ENCODE measurements at regions not wholly inside any gene's neighbourhood (a gene's known extent, or its start where the extent isn't known, plus 50 kb on each side); places are given as distances from the start of the nearest gene placed in this dataset.
"Not testable (repeated sequence)": the region's sequence is repeated elsewhere in the genome, so short reads cannot be mapped to it uniquely, and the experiment has no call there.

DNA sequence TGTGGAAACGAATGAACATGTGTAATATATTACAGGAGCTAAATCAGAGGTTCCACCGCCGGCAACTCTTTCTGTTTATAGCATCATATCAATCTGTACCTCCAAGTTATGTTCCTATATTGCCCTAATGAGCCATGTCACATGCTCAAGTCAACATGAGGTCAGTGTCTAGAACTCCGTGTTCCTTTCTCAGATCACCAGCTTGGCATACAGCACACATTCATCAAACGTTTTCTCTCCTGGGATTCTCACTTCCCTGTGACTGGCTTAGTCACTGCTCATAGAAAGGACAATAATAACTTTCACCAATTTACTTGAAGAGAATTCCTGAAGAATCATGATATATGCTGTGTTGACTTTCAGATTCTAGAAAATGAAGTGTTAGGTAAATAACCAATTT lies 532.0 kb upstream of the SPANXN1 start:
- no peaks in the 10 kb centered on the region for H3K36me3 Mint-ChIP-seq
- no peak overlapping the region for H3K4me3 Mint-ChIP-seq
- H3K27me3 Mint-ChIP-seq (ENCODE audit: low read depth in 3 of 3) = peaks cover 0 to 1% (median 0%) of the 10 kb centered on the region in 3 donors
- no peaks in the 10 kb centered on the region for H3K4me1 Mint-ChIP-seq
- peaks cover 0 to 8% (median under 1%) of the 10 kb centered on the region in 6 donors for H3K9me3 Mint-ChIP-seq
- H3K27ac Mint-ChIP-seq = no peak overlapping the region
- DNase-seq = no peak

- Mint-ChIP-seq H3K4me3 (no peak overlapping the region), H3K27me3 (ENCODE audit: low read depth in 3 of 3) (peaks cover 0 to 1% (median 0%) of the 10 kb centered on the region in 3 donors), H3K36me3 (no peaks in the 10 kb centered on the region), H3K4me1 (no peaks in the 10 kb centered on the region), H3K9me3 (peaks cover 0 to 8% (median under 1%) of the 10 kb centered on the region in 6 donors), H3K27ac (no peak overlapping the region)
- no peak for DNase-seq
These were observed 531.1 kb upstream of the SPANXN1 start for GRCh38 chrX:144716187-144716586.

- Mint-ChIP-seq H3K27ac (no peak overlapping the region), H3K27me3 (ENCODE audit: low read depth in 3 of 3) (no peaks in the 10 kb centered on the region), H3K36me3 (no peaks in the 10 kb centered on the region), H3K4me3 (no peak overlapping the region), H3K4me1 (no peaks in the 10 kb centered on the region), H3K9me3 (peaks cover 0 to 8% (median 2%) of the 10 kb centered on the region in 6 donors)
- no peak for DNase-seq
These were observed 529.6 kb upstream of the SPANXN1 start for GRCh38 chrX:144717682-144718081.

DNA sequence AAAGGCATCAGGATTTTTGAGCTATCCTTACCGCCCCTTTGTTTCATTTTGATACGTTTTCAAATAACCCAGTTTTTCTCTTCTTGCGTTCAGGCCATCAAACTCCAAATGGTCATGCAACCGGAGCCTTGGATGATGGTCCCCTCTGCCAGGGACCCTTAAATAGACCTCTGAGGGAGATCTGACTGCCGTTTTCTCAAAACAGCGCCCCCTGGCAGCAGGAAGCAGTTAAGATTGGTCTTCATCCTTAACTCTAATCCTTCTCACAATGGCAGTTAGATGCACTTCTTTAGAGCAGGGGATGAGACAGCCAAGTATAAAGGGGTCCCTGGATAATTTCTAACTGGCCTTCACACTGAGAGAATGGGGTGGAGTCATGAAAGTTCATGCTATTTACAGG lies 525.0 kb upstream of the SPANXN1 start:
- Mint-ChIP-seq H3K4me1 (no peaks in the 10 kb centered on the region), H3K4me3 (no peak overlapping the region), H3K27ac (no peak overlapping the region), H3K9me3 (peaks cover 2 to 11% (median 5%) of the 10 kb centered on the region in 6 donors), H3K27me3 (ENCODE audit: low read depth in 3 of 3) (peaks cover 0 to 4% (median 0%) of the 10 kb centered on the region in 3 donors), H3K36me3 (no peaks in the 10 kb centered on the region)
- no peak for DNase-seq

DNA sequence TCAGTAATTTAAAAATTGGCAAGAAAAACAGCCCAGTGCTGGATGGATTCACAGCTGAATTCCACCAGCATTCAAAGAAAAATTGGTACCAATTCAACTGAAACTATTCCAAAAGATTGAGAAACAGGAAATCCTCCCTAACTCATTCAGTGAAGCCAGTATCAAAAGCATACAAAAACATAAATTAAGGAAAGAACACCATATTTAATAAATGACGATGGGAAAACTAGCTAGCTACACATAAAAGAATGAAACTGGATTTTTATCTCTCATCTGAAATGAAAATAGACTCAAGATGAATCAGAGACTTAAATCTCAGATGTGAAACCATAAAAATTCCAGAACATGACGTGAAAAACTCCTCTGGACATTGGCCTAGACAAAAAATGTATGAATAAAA lies 516.8 kb upstream of the SPANXN1 start:
- no peak for DNase-seq
- Mint-ChIP-seq H3K27ac (no peak overlapping the region), H3K27me3 (ENCODE audit: low read depth in 3 of 3) (peaks cover 2 to 4% (median 2%) of the 10 kb centered on the region in 3 donors), H3K4me1 (no peaks in the 10 kb centered on the region), H3K9me3 (peaks cover 0 to 12% (median 4%) of the 10 kb centered on the region in 6 donors), H3K4me3 (no peak overlapping the region), H3K36me3 (no peaks in the 10 kb centered on the region)

DNA sequence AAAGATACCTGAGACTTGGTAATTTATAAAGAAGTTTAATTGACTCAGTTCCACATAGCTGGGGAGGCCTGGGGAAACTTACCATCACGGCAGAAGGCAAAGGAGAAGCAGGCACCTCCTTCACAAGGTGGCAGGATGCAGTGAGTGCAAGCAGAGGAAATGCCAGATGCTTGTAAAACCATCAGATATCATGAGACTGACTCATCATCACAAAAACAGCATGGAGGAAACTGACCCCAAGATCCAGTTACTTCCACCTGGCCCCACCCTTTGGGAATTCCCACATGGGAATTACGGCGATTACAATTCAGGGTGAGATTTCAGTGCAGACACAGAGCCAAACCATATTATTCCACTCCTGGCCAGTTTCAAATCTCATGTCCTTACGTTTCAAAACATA lies 514.7 kb upstream of the SPANXN1 start:
- Mint-ChIP-seq H3K27me3 (ENCODE audit: low read depth in 3 of 3) (peaks cover 0 to 2% (median 2%) of the 10 kb centered on the region in 3 donors), H3K4me1 (no peaks in the 10 kb centered on the region), H3K4me3 (no peak overlapping the region), H3K9me3 (peaks cover 0 to 12% (median 4%) of the 10 kb centered on the region in 6 donors), H3K36me3 (no peaks in the 10 kb centered on the region), H3K27ac (no peak overlapping the region)
- DNase-seq = no peak

GRCh38 chrX:144738246-144738645 lies 509.1 kb upstream of the SPANXN1 start:
- Mint-ChIP-seq H3K27me3 (ENCODE audit: low read depth in 3 of 3) (no peaks in the 10 kb centered on the region), H3K36me3 (no peaks in the 10 kb centered on the region), H3K4me3 (no peak overlapping the region), H3K4me1 (no peaks in the 10 kb centered on the region), H3K27ac (no peak overlapping the region), H3K9me3 (peaks cover 0 to 5% (median 2%) of the 10 kb centered on the region in 6 donors)
- DNase-seq = no peak

- no peak for DNase-seq
- no peaks in the 10 kb centered on the region for H3K27me3 Mint-ChIP-seq (ENCODE audit: low read depth in 3 of 3)
- no peaks in the 10 kb centered on the region for H3K36me3 Mint-ChIP-seq
- no peaks in the 10 kb centered on the region for H3K4me1 Mint-ChIP-seq
- no peak overlapping the region for H3K27ac Mint-ChIP-seq
- H3K9me3 Mint-ChIP-seq = peaks cover 0 to 9% (median 2%) of the 10 kb centered on the region in 6 donors
- no peak overlapping the region for H3K4me3 Mint-ChIP-seq
These were observed 478.8 kb upstream of the SPANXN1 start for GRCh38 chrX:144768540-144768939.

DNA sequence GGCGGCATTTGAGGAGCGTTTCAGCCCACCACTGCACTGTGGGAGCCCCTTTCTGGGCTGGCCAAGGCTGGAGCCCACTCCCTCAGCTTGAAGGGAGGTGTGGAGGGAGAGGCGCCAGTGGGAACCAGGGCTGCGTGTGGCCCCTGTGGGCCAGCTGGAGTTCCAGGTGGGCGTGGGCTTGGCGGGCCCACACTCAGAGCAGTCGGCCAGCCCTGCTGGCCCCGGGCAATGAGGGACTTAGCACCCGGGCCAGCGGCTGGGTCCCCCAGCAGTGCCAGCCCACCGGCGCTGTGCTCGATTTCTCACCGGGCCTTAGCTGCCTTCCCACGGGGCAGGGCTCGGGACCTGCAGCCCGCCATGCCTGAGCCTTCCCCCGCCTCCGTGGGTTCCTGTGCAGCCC lies 463.8 kb upstream of the SPANXN1 start:
- not testable (repeated sequence) for H3K4me3 Mint-ChIP-seq; H3K27me3 Mint-ChIP-seq (ENCODE audit: low read depth in 3 of 3); H3K36me3 Mint-ChIP-seq; DNase-seq; H3K4me1 Mint-ChIP-seq; H3K27ac Mint-ChIP-seq
- H3K9me3 Mint-ChIP-seq = peaks cover 0 to 27% (median 13%) of the 10 kb centered on the region in 6 donors

- Mint-ChIP-seq H3K4me1 (no peaks in the 10 kb centered on the region), H3K27ac (no peak overlapping the region), H3K27me3 (ENCODE audit: low read depth in 3 of 3) (peaks cover 0 to 6% (median 3%) of the 10 kb centered on the region in 3 donors), H3K36me3 (no peaks in the 10 kb centered on the region), H3K9me3 (peaks cover 6 to 59% (median 25%) of the 10 kb centered on the region in 6 donors), H3K4me3 (no peak overlapping the region)
- no peak for DNase-seq
These were observed 457.2 kb upstream of the SPANXN1 start for GRCh38 chrX:144790148-144790547.

DNA sequence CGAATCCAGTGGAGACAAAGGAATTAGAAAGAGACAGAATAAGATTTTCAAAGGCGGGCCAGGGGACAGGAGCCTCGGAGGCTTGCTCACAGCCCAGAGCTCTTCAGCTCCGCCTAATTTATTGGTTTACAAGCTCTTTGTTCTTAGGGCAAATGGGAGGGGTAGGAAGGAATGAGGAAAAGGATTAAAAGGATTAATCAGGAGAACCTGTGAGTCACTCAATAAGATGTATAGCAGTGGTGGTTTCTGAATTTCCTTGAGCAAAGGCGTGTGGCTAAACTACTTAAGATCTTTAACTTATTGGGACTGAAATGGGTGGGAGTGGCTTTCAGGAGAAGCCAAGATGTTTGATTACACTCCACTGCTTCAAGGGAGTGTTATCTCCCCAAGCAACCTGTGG lies 456.0 kb upstream of the SPANXN1 start:
- Mint-ChIP-seq H3K27ac (no peak overlapping the region), H3K36me3 (no peaks in the 10 kb centered on the region), H3K27me3 (ENCODE audit: low read depth in 3 of 3) (peaks cover 0 to 6% (median 3%) of the 10 kb centered on the region in 3 donors), H3K4me1 (no peaks in the 10 kb centered on the region), H3K9me3 (peaks cover 4 to 49% (median 19%) of the 10 kb centered on the region in 6 donors), H3K4me3 (no peak overlapping the region)
- no peak for DNase-seq

DNA sequence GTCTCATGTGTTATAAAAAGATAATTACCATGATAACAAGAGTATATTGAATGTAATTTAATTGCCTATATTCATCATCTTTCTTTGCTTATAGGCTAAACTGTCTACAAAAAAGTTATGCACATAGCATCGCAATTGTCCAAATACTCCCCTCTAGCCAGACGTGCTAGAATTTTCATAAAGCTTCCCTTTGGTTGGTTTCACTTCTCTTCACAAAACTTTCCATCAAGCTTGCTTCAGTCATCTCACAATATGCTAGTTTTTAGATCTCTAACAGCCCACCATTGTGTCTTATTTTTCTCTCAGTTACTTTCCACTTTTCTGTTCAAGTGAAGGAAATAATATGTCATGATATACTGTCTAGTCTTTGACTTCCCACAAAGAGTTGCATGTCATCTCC lies 448.3 kb upstream of the SPANXN1 start:
- Mint-ChIP-seq H3K27ac (no peak overlapping the region), H3K4me1 (no peaks in the 10 kb centered on the region), H3K4me3 (no peak overlapping the region), H3K36me3 (no peaks in the 10 kb centered on the region), H3K27me3 (ENCODE audit: low read depth in 3 of 3) (peaks cover 0 to 3% (median 0%) of the 10 kb centered on the region in 3 donors), H3K9me3 (peaks cover 0 to 11% (median under 1%) of the 10 kb centered on the region in 6 donors)
- no peak for DNase-seq

DNA sequence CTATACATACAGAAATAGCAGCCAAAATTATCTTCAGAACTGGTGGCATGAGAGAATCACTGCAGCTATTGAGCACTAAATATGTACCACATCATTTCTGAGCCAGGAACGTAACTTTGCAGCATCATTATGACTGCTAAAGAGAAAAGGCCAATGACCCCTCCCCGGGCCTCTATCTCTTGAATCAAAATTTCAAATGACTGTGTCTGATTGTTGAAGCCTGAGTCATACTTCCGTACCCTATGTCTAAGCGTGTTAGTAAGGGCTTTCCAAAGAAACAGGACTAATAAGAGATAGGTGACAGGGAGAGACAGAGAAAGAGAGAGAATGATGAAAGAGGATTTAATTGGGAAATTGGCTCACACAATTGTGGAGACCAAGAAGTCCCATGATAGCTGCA lies 445.5 kb upstream of the SPANXN1 start:
- no peak overlapping the region for H3K27ac Mint-ChIP-seq
- H3K36me3 Mint-ChIP-seq = no peaks in the 10 kb centered on the region
- no peak overlapping the region for H3K4me3 Mint-ChIP-seq
- H3K9me3 Mint-ChIP-seq = peaks cover 0 to 11% (median 2%) of the 10 kb centered on the region in 6 donors
- no peaks in the 10 kb centered on the region for H3K27me3 Mint-ChIP-seq (ENCODE audit: low read depth in 3 of 3)
- DNase-seq = no peak
- H3K4me1 Mint-ChIP-seq = no peaks in the 10 kb centered on the region

DNA sequence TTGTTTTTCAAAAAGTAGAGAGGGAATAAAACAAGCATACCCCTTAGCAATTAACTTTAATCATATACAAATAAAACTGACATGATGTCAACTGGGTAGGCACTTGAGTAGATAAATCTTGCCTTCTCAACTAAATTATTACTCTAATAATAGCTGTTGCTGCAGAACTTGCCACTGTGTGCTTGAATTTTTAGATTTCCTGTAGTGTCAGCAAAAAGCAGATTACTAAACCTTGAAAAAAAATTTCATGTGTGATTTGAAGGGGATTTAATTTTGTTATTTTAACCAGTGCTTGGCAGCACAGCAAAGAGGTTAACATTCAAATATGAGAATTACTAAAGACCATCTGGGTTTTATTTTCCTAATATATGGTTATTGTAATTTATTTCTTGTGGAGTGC lies 438.3 kb upstream of the SPANXN1 start:
- H3K27me3 Mint-ChIP-seq (ENCODE audit: low read depth in 3 of 3) = peaks cover 0 to 2% (median 0%) of the 10 kb centered on the region in 3 donors
- H3K9me3 Mint-ChIP-seq = peaks cover 0 to 14% (median 8%) of the 10 kb centered on the region in 6 donors
- no peak overlapping the region for H3K27ac Mint-ChIP-seq
- H3K4me1 Mint-ChIP-seq = no peaks in the 10 kb centered on the region
- H3K4me3 Mint-ChIP-seq = no peak overlapping the region
- DNase-seq = no peak
- no peaks in the 10 kb centered on the region for H3K36me3 Mint-ChIP-seq

GRCh38 chrX:144810539-144810938 lies 436.8 kb upstream of the SPANXN1 start:
- Mint-ChIP-seq H3K4me3 (no peak overlapping the region), H3K36me3 (no peaks in the 10 kb centered on the region), H3K27ac (no peak overlapping the region), H3K27me3 (ENCODE audit: low read depth in 3 of 3) (peaks cover 0 to 2% (median 0%) of the 10 kb centered on the region in 3 donors), H3K4me1 (no peaks in the 10 kb centered on the region), H3K9me3 (peaks cover 0 to 14% (median 8%) of the 10 kb centered on the region in 6 donors)
- no peak for DNase-seq

Measured in immature natural killer cell (primary cell).